Stimulated activated naive CD8-positive, alpha-beta T cell treated with anti-CD3 and anti-CD28 coated beads, Interleukin-15, Interleukin-2, amounts not matched to agents 100 ng/mL and 50 ng/mL, for 24 hours (primary cell): ENCODE measurements at regions not wholly inside any gene's neighbourhood (a gene's known extent, or its start where the extent isn't known, plus 50 kb on each side); places are given as distances from the start of the nearest gene placed in this dataset.

Experiments used
- H3K27ac Mint-ChIP-seq: one replicate; pipeline ENCODE4 v1.8.0; 2021; ENCODE audit warnings: mild to moderate bottlenecking, mixed read lengths
- H3K27me3 Mint-ChIP-seq: one replicate; pipeline ENCODE4 v1.8.0; 2021; ENCODE audit warnings: mixed read lengths
- H3K36me3 Mint-ChIP-seq: one replicate; pipeline ENCODE4 v1.8.0; 2021; ENCODE audit warnings: low read depth, mixed read lengths
- H3K4me1 Mint-ChIP-seq: one replicate; pipeline ENCODE4 v1.8.0; 2021; ENCODE audit warnings: low read depth, mixed read lengths
- H3K4me3 Mint-ChIP-seq: one replicate; pipeline ENCODE4 v1.8.0; 2021; ENCODE audit warnings: mild to moderate bottlenecking, mixed read lengths
- H3K9me3 Mint-ChIP-seq: one replicate; pipeline ENCODE4 v1.8.0; 2021; ENCODE audit warnings: mixed read lengths

DNA sequence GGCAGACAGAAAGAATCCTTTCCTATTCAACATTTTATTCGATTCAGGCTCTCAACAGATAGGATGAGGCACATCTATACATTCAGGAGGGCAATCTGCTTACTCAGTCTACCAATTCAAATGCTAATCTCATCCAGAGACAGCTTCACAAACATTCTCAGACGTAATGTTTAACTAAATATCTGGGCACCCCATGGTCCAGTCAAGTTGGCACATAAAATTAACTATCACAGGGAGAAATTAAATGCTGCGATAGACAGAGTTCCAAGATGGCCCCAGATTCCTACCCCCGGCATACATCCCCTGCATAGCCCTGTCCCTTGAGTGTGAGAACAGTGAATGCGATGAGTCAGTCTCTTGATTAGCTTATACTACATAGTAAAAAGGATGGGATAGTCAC is 184.3 kb downstream of the FGFR2 start:
- Mint-ChIP-seq H3K4me1 (no peaks in the 10 kb centered on the region), H3K9me3 (peaks cover 7% of the 10 kb centered on the region), H3K27me3 (no peaks in the 10 kb centered on the region), H3K36me3 (no peaks in the 10 kb centered on the region), H3K4me3 (no peak overlapping the region), H3K27ac (no peak overlapping the region)

DNA sequence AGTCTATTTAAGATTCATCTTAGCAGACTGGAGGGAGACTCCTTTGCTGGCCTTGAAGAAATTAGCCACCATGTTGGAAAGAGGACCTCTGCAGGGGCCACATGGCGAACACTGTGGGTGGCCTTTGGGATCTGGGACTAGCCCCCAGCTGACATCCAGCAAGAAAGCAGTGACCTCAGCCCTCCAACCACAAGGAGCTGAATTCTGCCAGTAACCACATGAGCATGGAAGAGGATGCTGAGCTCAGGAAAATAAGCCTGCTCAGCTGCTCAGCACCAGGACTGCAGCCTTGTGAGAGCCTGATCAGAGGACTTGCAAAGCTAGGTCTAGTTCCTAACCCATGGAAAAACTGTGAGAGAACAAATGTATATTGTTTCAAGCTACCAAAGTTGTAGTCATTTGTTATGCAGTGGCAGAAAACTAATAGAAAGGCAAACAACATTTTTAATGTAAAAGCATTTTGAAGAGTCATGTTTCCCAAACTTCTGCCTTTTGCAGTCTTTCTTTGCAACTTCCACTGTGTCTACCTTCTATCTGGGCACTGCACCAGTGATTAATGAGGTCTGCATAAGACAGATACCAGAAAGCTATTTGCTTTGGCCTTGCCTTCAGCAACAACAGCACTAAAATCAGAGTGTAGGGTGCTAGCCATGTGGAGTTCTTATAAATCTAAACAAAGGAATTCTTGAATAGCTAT is 183.7 kb downstream of the FGFR2 start:
- Mint-ChIP-seq H3K4me3 (no peak overlapping the region), H3K36me3 (no peaks in the 10 kb centered on the region), H3K27ac (no peak overlapping the region)

DNA sequence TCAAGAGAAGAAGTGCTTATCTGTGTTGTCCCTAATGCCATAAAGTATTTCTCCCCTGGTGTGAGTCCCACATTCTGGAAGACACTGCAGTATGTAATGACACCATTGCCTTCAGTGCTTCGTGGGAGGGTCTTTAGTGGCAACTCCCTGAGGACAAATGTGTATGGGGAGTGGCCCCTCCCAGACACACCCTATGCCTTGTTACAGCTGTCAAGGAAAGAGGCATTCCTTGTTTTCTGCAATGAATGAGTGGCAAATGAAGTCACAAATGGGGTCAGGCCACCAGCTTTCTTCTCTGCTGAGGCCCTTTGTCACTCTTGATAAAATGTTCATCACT is 183.2 kb downstream of the FGFR2 start:
- Mint-ChIP-seq H3K4me1 (no peaks in the 10 kb centered on the region), H3K36me3 (no peaks in the 10 kb centered on the region), H3K27me3 (no peaks in the 10 kb centered on the region), H3K4me3 (no peak overlapping the region), H3K9me3 (peaks cover 7% of the 10 kb centered on the region), H3K27ac (no peak overlapping the region)

More for the DNA sequence above, 183.7 kb downstream of the FGFR2 start:
- H3K9me3 Mint-ChIP-seq: peaks cover 7% of the 10 kb centered on the region
- no peaks in the 10 kb centered on the region for H3K27me3 Mint-ChIP-seq
- H3K4me1 Mint-ChIP-seq: no peaks in the 10 kb centered on the region

DNA sequence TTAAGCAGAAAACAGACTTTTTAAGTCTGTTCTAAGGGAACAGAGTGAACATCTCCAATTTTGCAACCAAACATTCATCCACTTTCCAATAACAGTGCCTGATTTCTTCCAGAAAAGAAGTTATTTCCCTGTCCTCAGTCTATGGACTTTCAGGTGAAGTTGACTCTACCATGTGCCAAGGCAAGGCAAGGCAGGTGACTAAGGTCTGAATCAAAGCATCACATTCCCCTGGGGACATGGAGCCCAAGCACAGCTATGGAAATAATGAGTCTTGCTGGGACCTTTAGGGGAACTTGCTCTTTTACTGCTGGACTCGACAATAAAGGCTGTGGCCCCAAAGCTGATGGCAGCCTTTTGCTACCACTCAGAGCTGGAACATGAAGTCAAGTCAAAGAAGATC is 182.2 kb downstream of the FGFR2 start:
- no peak overlapping the region for H3K27ac Mint-ChIP-seq
- no peaks in the 10 kb centered on the region for H3K36me3 Mint-ChIP-seq
- peaks cover under 1% of the 10 kb centered on the region for H3K9me3 Mint-ChIP-seq
- H3K4me1 Mint-ChIP-seq: no peaks in the 10 kb centered on the region
- no peaks in the 10 kb centered on the region for H3K27me3 Mint-ChIP-seq
- no peak overlapping the region for H3K4me3 Mint-ChIP-seq

DNA sequence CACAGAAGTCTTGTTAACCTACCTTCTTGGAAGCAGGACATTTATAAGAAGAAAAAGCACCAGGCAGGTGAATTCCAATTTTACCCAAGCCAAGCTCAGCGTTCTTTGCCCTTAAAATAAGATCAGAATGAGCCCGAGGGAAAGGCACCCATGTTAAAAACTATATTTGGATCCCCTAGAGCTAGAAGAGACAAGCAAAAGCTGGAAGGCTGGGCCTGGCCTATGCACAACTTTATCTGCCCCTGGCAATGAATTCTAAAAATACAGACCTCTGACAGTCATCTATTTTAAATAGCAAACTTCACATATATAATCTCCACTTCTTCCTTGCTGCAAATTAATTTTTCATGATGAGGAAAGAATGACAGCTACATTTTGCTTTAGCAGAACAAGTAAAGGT is 180.9 kb downstream of the FGFR2 start:
- H3K9me3 Mint-ChIP-seq: no peaks in the 10 kb centered on the region
- H3K4me1 Mint-ChIP-seq: no peaks in the 10 kb centered on the region
- H3K36me3 Mint-ChIP-seq: no peaks in the 10 kb centered on the region
- no peak overlapping the region for H3K27ac Mint-ChIP-seq
- no peaks in the 10 kb centered on the region for H3K27me3 Mint-ChIP-seq
- H3K4me3 Mint-ChIP-seq: no peak overlapping the region

DNA sequence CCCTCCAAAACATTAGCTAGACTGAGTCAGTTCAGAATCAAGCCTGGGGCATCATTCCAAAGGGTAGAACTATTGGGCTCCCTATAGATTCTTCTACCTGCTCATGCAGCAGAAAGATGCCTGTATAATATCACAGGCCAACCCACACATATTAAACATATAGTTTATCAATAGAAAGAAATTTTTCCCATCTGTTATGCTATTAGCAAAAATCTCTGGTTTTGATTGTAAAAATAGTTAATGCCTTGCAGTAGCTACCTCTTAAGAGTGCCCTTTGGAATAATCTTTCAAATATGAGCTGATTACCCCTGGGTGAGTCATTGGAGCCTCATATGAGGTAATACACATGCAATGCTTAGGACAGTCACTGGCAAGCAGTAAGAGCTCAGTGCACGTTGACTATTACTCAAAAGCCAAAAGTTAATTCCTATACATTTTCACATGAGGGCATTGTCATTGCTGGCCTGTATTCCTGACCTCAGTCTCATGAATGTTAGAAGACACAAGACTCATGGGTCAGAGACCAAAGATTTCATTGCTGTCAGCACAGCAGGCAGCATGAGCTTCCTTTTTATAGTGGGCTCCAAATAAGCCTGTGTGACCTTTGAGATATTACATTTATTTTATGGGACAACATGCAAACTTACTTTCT is 180.0 kb downstream of the FGFR2 start:
- no peaks in the 10 kb centered on the region for H3K9me3 Mint-ChIP-seq
- H3K4me3 Mint-ChIP-seq: no peak overlapping the region
- H3K4me1 Mint-ChIP-seq: no peaks in the 10 kb centered on the region
- H3K27ac Mint-ChIP-seq: no peak overlapping the region
- no peaks in the 10 kb centered on the region for H3K27me3 Mint-ChIP-seq
- no peaks in the 10 kb centered on the region for H3K36me3 Mint-ChIP-seq

DNA sequence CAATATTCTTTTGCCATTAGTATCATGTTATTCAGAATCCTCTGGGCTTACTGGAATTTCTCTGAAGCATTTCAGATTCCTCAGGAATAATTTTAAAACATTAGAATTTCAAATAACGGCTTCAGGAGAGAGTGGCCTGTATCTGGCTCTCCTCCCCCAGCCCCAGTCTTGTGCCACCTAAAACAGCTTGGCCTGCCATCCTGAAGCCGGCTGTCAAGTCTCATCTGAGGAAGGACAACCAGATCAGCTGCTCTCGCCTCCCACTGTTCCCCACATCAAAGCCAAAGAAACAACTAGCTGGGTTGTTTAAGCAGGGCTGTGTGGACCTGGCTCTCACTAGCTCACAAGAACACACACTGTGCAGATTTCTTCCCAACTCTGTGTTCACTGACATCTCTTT is 178.2 kb downstream of the FGFR2 start:
- no peaks in the 10 kb centered on the region for H3K4me1 Mint-ChIP-seq
- H3K27me3 Mint-ChIP-seq: no peaks in the 10 kb centered on the region
- no peaks in the 10 kb centered on the region for H3K36me3 Mint-ChIP-seq
- no peak overlapping the region for H3K27ac Mint-ChIP-seq
- no peak overlapping the region for H3K4me3 Mint-ChIP-seq
- no peaks in the 10 kb centered on the region for H3K9me3 Mint-ChIP-seq

DNA sequence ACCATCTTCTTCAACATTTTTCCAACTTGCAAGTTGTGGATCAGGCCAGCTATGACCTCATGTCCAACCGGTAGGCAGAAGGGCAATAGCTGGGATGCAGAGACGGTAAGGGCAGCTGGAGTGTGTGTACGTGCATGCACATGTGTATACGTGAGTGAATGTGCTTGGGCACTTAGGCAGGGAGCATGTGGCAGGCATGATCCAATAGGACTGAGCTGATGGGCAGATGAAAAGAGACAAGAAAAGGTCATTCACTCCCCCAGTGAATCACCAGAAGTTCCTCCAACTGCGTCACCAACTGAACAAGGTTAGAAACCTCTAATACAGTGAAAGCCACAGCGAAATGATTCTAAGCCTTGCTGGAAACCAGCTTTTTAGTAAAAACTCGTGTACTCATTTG is 176.1 kb downstream of the FGFR2 start:
- Mint-ChIP-seq H3K27ac (no peak overlapping the region), H3K9me3 (no peaks in the 10 kb centered on the region), H3K4me1 (no peaks in the 10 kb centered on the region), H3K36me3 (no peaks in the 10 kb centered on the region), H3K4me3 (no peak overlapping the region), H3K27me3 (no peaks in the 10 kb centered on the region)

DNA sequence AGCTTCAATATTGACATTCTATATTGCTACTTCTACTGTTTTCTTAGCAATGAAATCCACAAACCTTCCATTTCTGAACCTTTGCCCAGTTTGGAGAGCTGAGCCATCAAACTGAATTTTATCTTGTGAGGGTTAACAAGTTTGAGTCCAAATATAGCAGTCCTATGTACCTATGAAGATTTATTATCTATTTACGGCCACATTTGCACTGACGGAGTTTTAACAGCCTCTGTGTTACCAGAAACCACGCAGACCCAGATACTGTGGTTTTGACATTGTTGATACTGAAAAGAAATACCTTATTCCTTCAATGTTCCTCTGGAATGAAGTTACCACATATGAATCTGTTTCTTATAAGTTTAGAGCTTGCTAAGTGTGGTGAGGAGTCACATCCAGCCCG is 172.6 kb downstream of the FGFR2 start:
- no peaks in the 10 kb centered on the region for H3K9me3 Mint-ChIP-seq
- H3K4me3 Mint-ChIP-seq: no peak overlapping the region
- H3K36me3 Mint-ChIP-seq: no peaks in the 10 kb centered on the region
- H3K27ac Mint-ChIP-seq: no peak overlapping the region
- no peaks in the 10 kb centered on the region for H3K4me1 Mint-ChIP-seq
- H3K27me3 Mint-ChIP-seq: no peaks in the 10 kb centered on the region

DNA sequence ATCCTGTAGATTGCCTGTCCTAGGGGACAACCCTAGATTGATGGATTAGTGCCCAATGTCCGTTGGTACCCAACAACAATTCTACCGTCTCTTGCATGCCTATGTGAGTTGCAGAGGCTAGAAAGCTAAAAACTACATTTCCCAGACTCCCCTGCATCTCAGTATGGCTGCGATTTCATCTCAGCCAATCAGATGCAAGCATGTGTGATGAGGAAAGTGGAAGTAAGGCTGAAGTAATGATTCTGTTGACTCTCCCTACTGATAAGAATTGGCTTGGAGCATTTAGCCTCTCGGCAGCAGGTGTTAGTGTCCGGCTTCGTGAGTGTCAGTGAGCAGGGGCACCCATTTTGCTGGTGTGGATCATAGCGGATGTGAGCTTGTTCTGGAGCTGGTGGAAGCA is 171.9 kb downstream of the FGFR2 start:
- no peaks in the 10 kb centered on the region for H3K9me3 Mint-ChIP-seq
- H3K27ac Mint-ChIP-seq: no peak overlapping the region
- H3K27me3 Mint-ChIP-seq: no peaks in the 10 kb centered on the region
- H3K4me3 Mint-ChIP-seq: no peak overlapping the region
- H3K36me3 Mint-ChIP-seq: no peaks in the 10 kb centered on the region
- no peaks in the 10 kb centered on the region for H3K4me1 Mint-ChIP-seq
